GM12891 (cell line): ENCODE measurements at regions not wholly inside any gene's neighbourhood (a gene's known extent, or its start where the extent isn't known, plus 50 kb on each side); places are given as distances from the start of the nearest gene placed in this dataset.

Experiments used
- DNase-seq: peaks from one replicate; pipeline ENCODE4 v3.0.0; 2011; ENCODE audit warnings: low spot score; ENCODE audit not compliant: insufficient read length
- FAIRE-seq: peaks from 2 replicates; lab custom pipeline; 2011; peaks lifted over from hg19 to GRCh38; lab: Jason Lieb, UNC
- PAX5 ChIP-seq: IDR thresholded peaks from 2 replicates; pipeline ENCODE4 v1.6.1; 2011; ENCODE audit warnings: low read length, moderate library complexity, mild to moderate bottlenecking; ENCODE audit not compliant: insufficient read depth, severe bottlenecking
- POLR2A ChIP-seq: IDR thresholded peaks from 2 replicates; pipeline ENCODE4 v1.6.1; 2011; ENCODE audit warnings: low read depth, low read length, control low read depth
- POLR2AphosphoS5 ChIP-seq: IDR thresholded peaks from 2 replicates; pipeline ENCODE4 v1.6.1; 2011; ENCODE audit warnings: low read depth, low read length, control low read depth
- POU2F2 ChIP-seq: IDR thresholded peaks from 2 replicates; pipeline ENCODE4 v1.6.1; 2011; ENCODE audit warnings: low read depth, mild to moderate bottlenecking, control low read depth, low read length, moderate library complexity
- SPI1 ChIP-seq: IDR thresholded peaks from 2 replicates; pipeline ENCODE4 v1.6.1; 2011; ENCODE audit warnings: low read depth, low read length, control low read depth
- TAF1 ChIP-seq: IDR thresholded peaks from 2 replicates; pipeline ENCODE4 v1.6.1; 2011; ENCODE audit warnings: low read depth, low read length, control low read depth

DNA sequence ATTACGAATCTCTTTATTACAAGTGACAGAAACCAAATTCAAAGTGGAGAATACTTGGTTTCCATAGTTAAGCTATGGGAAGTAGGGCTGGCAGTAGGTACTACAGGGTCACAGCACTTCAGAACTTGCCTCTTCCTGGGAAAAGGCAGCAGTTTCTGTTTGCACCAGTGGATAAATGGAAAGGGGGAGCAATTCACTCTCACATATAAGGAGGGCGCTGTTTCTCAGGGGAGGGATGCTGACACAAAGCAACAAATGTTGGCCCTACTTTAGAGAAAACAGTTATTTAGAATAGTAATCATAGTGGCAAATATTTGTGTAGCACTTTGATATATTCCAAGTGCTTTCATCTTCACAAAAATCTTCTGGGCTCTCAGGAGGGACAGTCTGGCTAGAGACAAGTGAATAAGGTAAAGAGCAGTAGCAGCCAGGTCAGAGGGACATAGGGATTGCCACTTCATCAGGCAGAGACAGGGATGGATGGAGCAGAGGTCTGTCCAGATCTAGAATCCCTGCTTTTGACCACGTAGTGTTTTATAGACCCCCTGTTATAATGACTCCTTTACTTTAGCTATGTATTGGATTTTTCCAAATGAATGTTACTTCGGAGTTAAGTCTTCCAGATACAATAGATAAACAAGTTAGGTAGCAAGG is 554.8 kb upstream of the SGCD start:
- FAIRE-seq: no peak
- no peak for DNase-seq
- no peak for TF ChIP-seq POU2F2
- no peak for TF ChIP-seq POLR2A
- TF ChIP-seq POLR2AphosphoS5: no peak
- no peak for TF ChIP-seq PAX5
- TF ChIP-seq SPI1: no peak
- TF ChIP-seq TAF1: no peak

DNA sequence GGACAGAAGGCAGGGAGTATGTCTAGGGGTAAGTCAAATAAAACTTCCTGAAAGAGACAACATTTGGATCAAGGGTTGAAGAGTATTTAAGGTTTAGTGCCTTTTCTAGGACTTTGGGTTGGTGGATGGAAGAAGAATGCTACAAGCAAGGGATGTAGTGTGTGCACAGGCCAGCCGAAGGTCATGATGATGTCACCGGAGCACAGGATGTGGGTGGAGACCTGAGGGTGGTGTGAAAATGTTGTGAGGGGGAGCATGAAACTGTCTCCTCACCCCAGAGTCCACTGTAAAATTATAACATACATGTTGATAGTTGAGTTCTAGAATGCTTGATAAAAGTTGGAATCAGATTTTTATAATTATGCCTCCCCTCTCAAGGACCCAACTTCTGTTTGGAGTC is 553.3 kb upstream of the SGCD start:
- FAIRE-seq: no peak
- TF ChIP-seq POLR2A (no peak), SPI1 (no peak), TAF1 (no peak), PAX5 (no peak), POLR2AphosphoS5 (no peak), POU2F2 (no peak)

DNA sequence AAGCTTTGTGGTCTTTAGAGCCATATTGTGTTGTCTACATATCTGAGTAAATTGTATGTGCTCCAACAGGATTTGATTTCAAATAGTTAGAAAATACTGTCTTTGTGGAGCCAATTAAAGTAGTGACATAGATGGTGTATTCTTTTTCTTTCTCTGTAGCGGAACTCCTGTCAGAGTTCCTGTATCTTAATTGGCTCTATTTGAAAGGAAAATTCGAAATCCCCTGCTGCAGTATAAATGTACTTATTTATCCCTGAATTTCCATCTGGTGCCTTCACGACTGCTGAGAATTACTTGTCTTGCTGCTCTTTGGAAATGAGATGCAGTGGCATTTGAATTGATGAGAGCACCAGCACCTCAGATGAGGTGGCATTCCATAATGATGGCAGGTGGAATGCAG is 546.7 kb upstream of the SGCD start:
- TF ChIP-seq SPI1 (no peak), POLR2AphosphoS5 (no peak), POU2F2 (no peak), TAF1 (no peak), PAX5 (no peak), POLR2A (no peak)
- no peak for DNase-seq
- no peak for FAIRE-seq

More for the DNA sequence above, 553.3 kb upstream of the SGCD start:
- no peak for DNase-seq

DNA sequence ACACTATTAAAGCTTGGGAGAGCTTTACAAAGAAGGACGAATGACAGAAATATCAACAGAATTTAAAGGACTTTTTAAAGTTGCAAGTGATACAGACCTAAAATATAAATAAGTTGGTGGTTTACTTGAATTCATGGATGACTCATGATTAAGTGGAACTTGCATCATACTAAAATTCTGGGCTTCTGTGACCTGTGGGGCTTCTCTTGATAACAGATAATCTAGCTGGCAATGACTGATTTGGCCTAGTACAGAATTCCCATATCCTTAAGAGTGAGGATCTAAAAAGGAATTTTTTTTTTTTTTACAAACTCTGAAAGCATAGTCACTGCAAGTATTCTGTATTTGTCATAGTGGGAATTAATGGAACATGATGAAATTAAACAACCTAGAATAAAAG is 543.7 kb upstream of the SGCD start:
- DNase-seq: no peak
- no peak for FAIRE-seq

DNA sequence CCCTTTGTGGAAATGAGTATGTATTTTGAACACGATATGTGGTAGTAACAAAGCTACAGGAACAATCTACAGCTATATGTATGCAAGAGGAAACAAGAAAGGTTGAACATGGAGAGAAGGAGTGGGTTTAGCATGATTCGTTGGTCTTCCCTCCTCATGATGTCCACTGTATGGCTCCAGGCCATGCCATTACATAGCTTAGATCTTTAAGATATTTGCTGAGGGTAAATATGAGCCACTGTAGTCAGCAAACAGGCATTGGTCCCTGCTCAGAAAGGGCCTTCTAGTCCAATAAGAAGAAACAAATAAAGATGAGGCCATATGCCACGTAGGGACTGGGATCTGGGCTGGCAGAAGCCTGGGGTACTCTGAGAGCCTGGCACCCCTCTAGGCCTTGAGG is 543.2 kb upstream of the SGCD start:
- FAIRE-seq (no peak), DNase-seq (no peak)
- TF ChIP-seq SPI1: no peak
- TF ChIP-seq TAF1: no peak

More for the DNA sequence above, 543.7 kb upstream of the SGCD start:
- TF ChIP-seq POLR2AphosphoS5 (no peak), POLR2A (no peak), SPI1 (no peak), TAF1 (no peak), PAX5 (no peak), POU2F2 (no peak)

DNA sequence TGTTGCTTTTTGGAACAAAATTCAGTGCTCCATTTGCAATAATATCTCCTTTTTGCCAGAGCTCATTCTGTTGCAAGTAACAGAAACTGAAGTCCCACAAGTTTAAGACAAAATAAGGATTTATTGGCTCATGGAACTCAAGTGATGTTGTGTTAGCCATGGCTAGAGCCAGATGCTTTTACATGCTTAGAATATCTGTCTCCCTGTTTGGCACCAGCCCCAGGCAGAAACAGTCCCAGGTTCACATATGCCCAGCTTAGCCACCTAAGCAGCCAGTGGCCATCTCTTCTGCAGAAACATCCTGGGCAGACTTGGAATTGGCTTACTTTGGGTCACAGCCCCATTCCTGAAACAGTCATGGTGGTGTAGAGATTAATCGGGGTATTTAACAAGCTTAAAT is 540.9 kb upstream of the SGCD start:
- TF ChIP-seq PAX5 (no peak), POU2F2 (no peak), TAF1 (no peak), POLR2AphosphoS5 (no peak), POLR2A (no peak), SPI1 (no peak)
- FAIRE-seq: no peak

DNA sequence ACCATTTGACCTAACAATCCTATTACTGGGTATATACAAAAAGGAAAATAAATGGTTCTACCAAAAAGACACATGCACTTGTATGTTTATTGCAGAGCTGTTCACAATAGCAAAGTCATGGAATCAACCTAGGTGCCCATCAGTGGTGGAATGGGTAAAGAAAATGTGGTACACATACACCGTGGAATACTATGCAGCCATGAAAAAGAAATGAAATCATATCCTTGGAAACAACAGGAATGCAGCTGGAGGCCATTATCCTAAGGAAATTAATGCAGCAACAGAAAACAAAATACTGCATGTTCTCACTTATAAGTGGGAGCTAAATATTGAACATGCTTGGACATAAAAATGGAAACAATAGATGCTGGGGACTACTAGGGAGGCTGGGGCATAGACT is 534.1 kb upstream of the SGCD start:
- DNase-seq (no peak), FAIRE-seq (no peak)
- TF ChIP-seq PAX5: no peak
- TF ChIP-seq SPI1: no peak
- TF ChIP-seq POLR2AphosphoS5: no peak
- no peak for TF ChIP-seq TAF1
- TF ChIP-seq POLR2A: no peak
- TF ChIP-seq POU2F2: no peak

More for the DNA sequence above, 540.9 kb upstream of the SGCD start:
- no peak for DNase-seq

DNA sequence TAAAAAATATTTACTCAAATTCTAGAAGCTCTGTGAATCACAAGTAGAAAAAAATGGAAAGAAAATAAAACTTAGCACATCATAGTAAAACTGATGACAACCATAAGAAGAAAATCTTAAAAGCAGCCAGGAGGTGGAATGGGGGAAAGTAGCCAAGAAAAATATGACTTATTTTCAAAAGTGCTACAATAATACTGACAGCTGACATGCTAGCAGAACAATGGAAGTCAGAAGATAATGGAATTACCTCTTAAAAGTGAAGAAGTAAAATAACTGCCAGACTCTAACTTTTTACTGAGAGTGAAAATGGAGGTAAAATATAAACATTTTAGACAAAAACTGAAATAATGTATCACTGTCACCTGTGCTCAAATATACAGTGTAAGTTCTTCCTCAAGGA is 532.2 kb upstream of the SGCD start:
- no peak for TF ChIP-seq SPI1
- TF ChIP-seq POLR2AphosphoS5: no peak
- TF ChIP-seq TAF1: no peak
- no peak for TF ChIP-seq PAX5
- no peak for TF ChIP-seq POU2F2
- no peak for TF ChIP-seq POLR2A
- FAIRE-seq (no peak), DNase-seq (no peak)

DNA sequence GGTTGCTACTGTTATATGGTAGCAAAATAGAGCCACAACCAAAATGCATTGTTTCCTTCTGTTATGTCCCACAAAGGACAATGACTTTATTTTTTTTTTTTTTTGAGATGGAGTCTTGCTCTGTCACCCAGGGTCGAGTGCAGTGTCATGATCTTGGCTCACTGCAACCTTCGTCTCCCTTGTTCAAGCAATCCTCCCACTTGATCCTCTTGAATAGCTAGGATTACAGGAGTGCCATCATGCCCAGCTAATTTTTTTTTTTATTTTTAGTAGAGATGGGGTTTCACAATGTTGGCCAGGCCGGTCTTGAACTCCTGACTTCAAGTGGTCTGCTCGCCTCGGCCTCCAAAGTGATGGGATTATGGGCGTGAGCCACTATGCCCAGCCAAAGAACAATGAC is 527.7 kb upstream of the SGCD start:
- DNase-seq (no peak), FAIRE-seq (no peak)
- TF ChIP-seq POU2F2 (no peak), POLR2AphosphoS5 (no peak), SPI1 (no peak), PAX5 (no peak), POLR2A (no peak)

DNA sequence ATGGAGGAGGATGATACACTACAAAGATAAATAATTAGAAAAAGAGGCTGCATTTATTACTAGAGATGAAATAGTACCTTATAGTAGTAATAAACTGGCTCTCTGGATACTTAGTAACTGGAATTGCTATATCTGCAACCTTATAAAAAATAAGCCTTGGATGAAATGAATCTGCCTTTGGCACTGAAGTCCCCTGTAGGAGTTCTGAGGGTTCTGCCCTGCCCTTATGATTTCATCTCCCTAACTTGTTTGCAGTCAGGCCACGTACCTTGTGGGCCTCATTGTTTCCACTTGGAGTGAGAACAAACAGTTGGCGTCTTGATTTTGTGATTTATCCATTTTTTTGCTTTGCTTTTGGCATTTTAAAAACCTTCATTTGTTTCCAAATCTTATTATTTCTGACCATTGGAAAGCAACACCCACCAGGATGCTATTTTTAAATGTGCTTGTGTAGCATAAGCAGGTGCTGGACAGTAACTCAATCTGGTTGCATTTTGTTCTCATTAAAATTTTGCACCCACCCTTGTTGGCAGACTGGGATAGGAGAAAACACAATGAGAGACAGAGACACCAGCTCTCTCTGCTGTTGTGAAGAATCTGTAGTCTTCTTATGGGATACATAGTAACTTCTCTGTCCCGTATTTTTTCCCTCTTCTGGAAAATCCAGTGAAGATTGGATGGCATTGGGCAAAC is 518.9 kb upstream of the SGCD start:
- TF ChIP-seq PAX5: no peak
- no peak for TF ChIP-seq POU2F2
- DNase-seq: no peak
- FAIRE-seq: no peak
